ENCODE measurements at regions not wholly inside any gene's neighbourhood (a gene's known extent, or its start where the extent isn't known, plus 50 kb on each side); places are given as distances from the start of the nearest gene placed in this dataset.
A peak's percentile ranks its signal among the peaks of the same experiment; 100 is the strongest.

DNA sequence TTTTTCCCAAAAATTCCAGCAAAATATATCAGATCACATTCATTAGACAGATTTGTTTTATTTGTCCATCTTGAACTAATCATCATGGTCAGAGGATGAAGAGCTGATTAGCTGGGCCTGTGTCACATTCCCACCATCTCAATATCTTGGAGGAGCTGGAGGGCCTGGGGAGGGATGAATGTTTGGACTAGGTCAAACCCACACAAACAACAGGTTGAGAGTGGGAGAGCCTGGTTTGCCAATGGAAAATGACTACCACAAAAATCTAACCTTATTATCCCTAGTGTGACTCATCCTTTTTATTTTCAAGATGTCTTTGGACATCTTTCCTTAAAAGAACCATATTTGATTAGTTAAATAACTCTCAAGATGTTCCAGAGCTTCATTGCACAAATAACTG, 242.4 kb downstream of the OGFRL1 start:
- CTCF ChIA-PET: interaction anchor here (0.8 kb wide), 1 partner anchor 559 kb away, joined by 3 read pairs; no protein-coding TSS in a partner anchor
- Histone ChIP-seq H3K9me3 (ENCODE audit: control extremely low read depth in 1 of 5, control insufficient read depth in 4 of 5, insufficient read depth in 2 of 5, low read depth in 1 of 5, low read length in 4 of 5) (no peaks in the 10 kb centered on the region), H3K36me3 (ENCODE audit: control insufficient read depth in 4 of 4, insufficient read depth in 4 of 4, low read length in 3 of 4) (no peaks in the 10 kb centered on the region), H3K27me3 (replicated peaks in 2 of 5; ENCODE audit: control insufficient read depth in 4 of 5, insufficient read depth in 5 of 5, low read length in 4 of 5) (no peaks in the 10 kb centered on the region), H3K27ac (ENCODE audit: insufficient read depth in 1 of 2, low read depth in 1 of 2, low read length in 2 of 2, poor library complexity in 1 of 2, severe bottlenecking in 2 of 2) (no peak overlapping the region), H3K4me3 (ENCODE audit: control insufficient read depth in 1 of 7, extremely low read depth in 1 of 7, insufficient read depth in 4 of 7, low read depth in 2 of 7, low read length in 6 of 7) (no peak overlapping the region), H3K4me1 (ENCODE audit: control extremely low read depth in 1 of 4, control insufficient read depth in 4 of 4, insufficient read depth in 4 of 4, low read length in 3 of 4) (peaks cover 0 to 9% (median 0%) of the 10 kb centered on the region in 4 experiments)
- POLR2A ChIA-PET: no interaction called here
- DNase-seq: no peak

- H3K9me3 ChIP-seq (ENCODE audit: control extremely low read depth in 1 of 5, control insufficient read depth in 4 of 5, insufficient read depth in 2 of 5, low read depth in 1 of 5, low read length in 4 of 5): no peaks in the 10 kb centered on the region
- no peaks in the 10 kb centered on the region for H3K36me3 ChIP-seq (ENCODE audit: control insufficient read depth in 4 of 4, insufficient read depth in 4 of 4, low read length in 3 of 4)
- WGBS (ENCODE audit: insufficient coverage): 98% methylated on average over 8 of the region's 10 CpGs
- CTCF ChIA-PET: interaction anchor here (0.8 kb wide), 1 partner anchor 556 kb away, joined by 3 read pairs; no protein-coding TSS in a partner anchor
- H3K4me1 ChIP-seq (ENCODE audit: control extremely low read depth in 1 of 4, control insufficient read depth in 4 of 4, insufficient read depth in 4 of 4, low read length in 3 of 4): peaks cover 0 to 9% (median 0%) of the 10 kb centered on the region in 4 experiments
- H3K4me3 ChIP-seq (ENCODE audit: control insufficient read depth in 1 of 7, extremely low read depth in 1 of 7, insufficient read depth in 4 of 7, low read depth in 2 of 7, low read length in 6 of 7): no peak overlapping the region
- H3K27ac ChIP-seq (ENCODE audit: insufficient read depth in 1 of 2, low read depth in 1 of 2, low read length in 2 of 2, poor library complexity in 1 of 2, severe bottlenecking in 2 of 2): no peak overlapping the region
- POLR2A ChIA-PET: no interaction called here
- no peaks in the 10 kb centered on the region for H3K27me3 ChIP-seq (replicated peaks in 2 of 5; ENCODE audit: control insufficient read depth in 4 of 5, insufficient read depth in 5 of 5, low read length in 4 of 5)
- DNase-seq: no peak
These were observed 243.2 kb downstream of the OGFRL1 start for GRCh38 chr6:71531841-71532240.

DNA sequence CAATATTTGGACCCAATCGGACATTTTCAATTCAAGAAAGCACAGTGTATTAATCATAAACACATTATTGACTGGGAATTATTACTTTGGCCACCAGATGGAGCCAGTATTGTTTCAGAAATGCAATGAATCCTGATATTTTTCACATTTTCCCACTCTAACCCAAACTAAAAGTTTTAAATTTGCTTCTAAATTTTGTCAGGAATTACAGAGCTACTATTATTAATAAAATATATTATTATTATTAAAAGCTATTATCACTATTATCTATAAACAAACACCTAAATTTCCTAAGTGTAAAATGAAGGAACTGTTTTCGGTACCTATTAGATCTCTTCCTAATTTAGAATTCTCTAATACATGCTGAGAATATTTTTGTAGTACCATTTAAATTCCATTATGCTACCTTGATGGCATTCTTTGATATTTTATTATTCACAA, 245.3 kb downstream of the OGFRL1 start:
- Histone ChIP-seq H3K27ac (ENCODE audit: insufficient read depth in 1 of 2, low read depth in 1 of 2, low read length in 2 of 2, poor library complexity in 1 of 2, severe bottlenecking in 2 of 2) (no peak overlapping the region), H3K4me1 (ENCODE audit: control extremely low read depth in 1 of 4, control insufficient read depth in 4 of 4, insufficient read depth in 4 of 4, low read length in 3 of 4) (no peaks in the 10 kb centered on the region), H3K27me3 (replicated peaks in 2 of 5; ENCODE audit: control insufficient read depth in 4 of 5, insufficient read depth in 5 of 5, low read length in 4 of 5) (no peaks in the 10 kb centered on the region), H3K9me3 (ENCODE audit: control extremely low read depth in 1 of 5, control insufficient read depth in 4 of 5, insufficient read depth in 2 of 5, low read depth in 1 of 5, low read length in 4 of 5) (no peaks in the 10 kb centered on the region), H3K36me3 (ENCODE audit: control insufficient read depth in 4 of 4, insufficient read depth in 4 of 4, low read length in 3 of 4) (no peaks in the 10 kb centered on the region), H3K4me3 (ENCODE audit: control insufficient read depth in 1 of 7, extremely low read depth in 1 of 7, insufficient read depth in 4 of 7, low read depth in 2 of 7, low read length in 6 of 7) (no peak overlapping the region)
- DNase-seq: peak in 2 of 3 donors; percentile 7 to 25
- no CpG with 5 or more reads among the region's 2 CpGs for WGBS (ENCODE audit: insufficient coverage)
- ChIA-PET POLR2A (no interaction called here), CTCF (interaction anchor here (1.0 to 1.6 kb wide), 2 partner anchors 10 to 547 kb away, joined by 3 to 4 read pairs; no protein-coding TSS in a partner anchor)

DNA sequence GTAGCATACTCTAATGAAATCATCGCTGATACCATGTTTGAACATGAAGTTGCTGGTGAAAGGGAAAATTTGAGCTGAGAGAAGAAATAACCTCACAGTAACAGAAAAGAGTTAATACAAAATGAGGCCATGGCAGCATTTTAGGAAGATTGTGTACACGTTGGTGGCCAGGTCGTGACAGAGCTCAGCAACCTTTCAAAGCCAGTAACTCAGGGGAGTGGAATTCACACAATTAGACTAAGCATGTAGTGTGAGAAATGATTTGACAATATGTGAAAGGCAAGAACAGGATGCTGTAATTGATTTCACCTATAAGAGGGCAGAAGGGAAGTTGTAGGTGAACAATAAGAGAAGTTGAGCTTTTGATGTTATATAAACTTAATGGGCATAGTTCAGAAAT, 246.3 kb downstream of the OGFRL1 start:
- WGBS (ENCODE audit: insufficient coverage): 83% methylated on average over 2 of the region's 3 CpGs
- no peak overlapping the region for H3K27ac ChIP-seq (ENCODE audit: insufficient read depth in 1 of 2, low read depth in 1 of 2, low read length in 2 of 2, poor library complexity in 1 of 2, severe bottlenecking in 2 of 2)
- ChIA-PET CTCF (interaction anchor here (0.7 to 1.6 kb wide), 3 partner anchors 98 to 546 kb away, joined by 3 to 4 read pairs (median 4); no protein-coding TSS in a partner anchor), POLR2A (no interaction called here)
- H3K4me1 ChIP-seq (ENCODE audit: control extremely low read depth in 1 of 4, control insufficient read depth in 4 of 4, insufficient read depth in 4 of 4, low read length in 3 of 4): no peaks in the 10 kb centered on the region
- no peak overlapping the region for H3K4me3 ChIP-seq (ENCODE audit: control insufficient read depth in 1 of 7, extremely low read depth in 1 of 7, insufficient read depth in 4 of 7, low read depth in 2 of 7, low read length in 6 of 7)
- no peaks in the 10 kb centered on the region for H3K9me3 ChIP-seq (ENCODE audit: control extremely low read depth in 1 of 5, control insufficient read depth in 4 of 5, insufficient read depth in 2 of 5, low read depth in 1 of 5, low read length in 4 of 5)
- no peaks in the 10 kb centered on the region for H3K36me3 ChIP-seq (ENCODE audit: control insufficient read depth in 4 of 4, insufficient read depth in 4 of 4, low read length in 3 of 4)
- no peak for DNase-seq
- no peaks in the 10 kb centered on the region for H3K27me3 ChIP-seq (replicated peaks in 2 of 5; ENCODE audit: control insufficient read depth in 4 of 5, insufficient read depth in 5 of 5, low read length in 4 of 5)

GRCh38 chr6:71537717-71538116, 249.1 kb downstream of the OGFRL1 start:
- Histone ChIP-seq H3K27ac (ENCODE audit: insufficient read depth in 1 of 2, low read depth in 1 of 2, low read length in 2 of 2, poor library complexity in 1 of 2, severe bottlenecking in 2 of 2) (no peak overlapping the region), H3K4me3 (ENCODE audit: control insufficient read depth in 1 of 7, extremely low read depth in 1 of 7, insufficient read depth in 4 of 7, low read depth in 2 of 7, low read length in 6 of 7) (no peak overlapping the region), H3K9me3 (ENCODE audit: control extremely low read depth in 1 of 5, control insufficient read depth in 4 of 5, insufficient read depth in 2 of 5, low read depth in 1 of 5, low read length in 4 of 5) (no peaks in the 10 kb centered on the region), H3K4me1 (ENCODE audit: control extremely low read depth in 1 of 4, control insufficient read depth in 4 of 4, insufficient read depth in 4 of 4, low read length in 3 of 4) (no peaks in the 10 kb centered on the region), H3K36me3 (ENCODE audit: control insufficient read depth in 4 of 4, insufficient read depth in 4 of 4, low read length in 3 of 4) (no peaks in the 10 kb centered on the region), H3K27me3 (replicated peaks in 2 of 5; ENCODE audit: control insufficient read depth in 4 of 5, insufficient read depth in 5 of 5, low read length in 4 of 5) (no peaks in the 10 kb centered on the region)
- ChIA-PET CTCF (interaction anchor here (0.8 to 2.2 kb wide), 2 partner anchors 11 to 1016 kb away, joined by 3 to 11 read pairs; no protein-coding TSS in a partner anchor), POLR2A (interaction anchor here (0.6 kb wide), 1 partner anchor 70 kb away, joined by 3 read pairs; no protein-coding TSS in a partner anchor)
- no CpG with 5 or more reads among the region's 1 CpG for WGBS (ENCODE audit: insufficient coverage)
- DNase-seq: no peak

DNA sequence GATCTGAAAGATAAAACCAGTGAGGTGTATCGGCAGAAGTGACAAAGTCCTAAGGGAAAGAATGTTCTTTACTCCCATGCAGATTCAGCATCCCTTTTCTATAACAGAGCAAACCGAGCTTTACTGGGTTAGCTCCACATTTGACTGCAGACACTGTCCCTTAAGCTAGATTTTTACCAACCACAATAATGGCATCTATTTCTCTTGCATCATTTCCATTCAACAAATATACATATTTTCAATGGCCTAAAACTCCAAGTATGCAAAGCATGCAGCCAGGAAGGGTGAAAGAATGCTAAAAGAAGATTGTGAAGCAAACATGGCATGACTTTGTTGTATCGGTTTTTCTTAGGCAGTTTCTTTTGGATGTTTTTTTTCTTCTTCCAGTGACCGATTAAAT, 255.4 kb downstream of the OGFRL1 start:
- Histone ChIP-seq H3K27me3 (replicated peaks in 2 of 5; ENCODE audit: control insufficient read depth in 4 of 5, insufficient read depth in 5 of 5, low read length in 4 of 5) (peaks cover 0 to 2% (median 0%) of the 10 kb centered on the region in 5 experiments), H3K4me3 (ENCODE audit: control insufficient read depth in 1 of 7, extremely low read depth in 1 of 7, insufficient read depth in 4 of 7, low read depth in 2 of 7, low read length in 6 of 7) (no peak overlapping the region), H3K36me3 (ENCODE audit: control insufficient read depth in 4 of 4, insufficient read depth in 4 of 4, low read length in 3 of 4) (no peaks in the 10 kb centered on the region), H3K27ac (ENCODE audit: insufficient read depth in 1 of 2, low read depth in 1 of 2, low read length in 2 of 2, poor library complexity in 1 of 2, severe bottlenecking in 2 of 2) (no peak overlapping the region), H3K4me1 (ENCODE audit: control extremely low read depth in 1 of 4, control insufficient read depth in 4 of 4, insufficient read depth in 4 of 4, low read length in 3 of 4) (no peaks in the 10 kb centered on the region), H3K9me3 (ENCODE audit: control extremely low read depth in 1 of 5, control insufficient read depth in 4 of 5, insufficient read depth in 2 of 5, low read depth in 1 of 5, low read length in 4 of 5) (no peaks in the 10 kb centered on the region)
- CTCF ChIA-PET: no interaction called here
- POLR2A ChIA-PET: no interaction called here
- 86% methylated on average over 2 of the region's 4 CpGs for WGBS (ENCODE audit: insufficient coverage)
- no peak for DNase-seq

GRCh38 chr6:71544906-71545305, 256.3 kb downstream of the OGFRL1 start:
- ChIA-PET CTCF (no interaction called here), POLR2A (no interaction called here)
- H3K27me3 ChIP-seq (replicated peaks in 2 of 5; ENCODE audit: control insufficient read depth in 4 of 5, insufficient read depth in 5 of 5, low read length in 4 of 5): peaks cover 0 to 2% (median 0%) of the 10 kb centered on the region in 5 experiments
- no peak for DNase-seq
- no peak overlapping the region for H3K27ac ChIP-seq (ENCODE audit: insufficient read depth in 1 of 2, low read depth in 1 of 2, low read length in 2 of 2, poor library complexity in 1 of 2, severe bottlenecking in 2 of 2)
- no peaks in the 10 kb centered on the region for H3K36me3 ChIP-seq (ENCODE audit: control insufficient read depth in 4 of 4, insufficient read depth in 4 of 4, low read length in 3 of 4)
- no peaks in the 10 kb centered on the region for H3K4me1 ChIP-seq (ENCODE audit: control extremely low read depth in 1 of 4, control insufficient read depth in 4 of 4, insufficient read depth in 4 of 4, low read length in 3 of 4)
- H3K4me3 ChIP-seq (ENCODE audit: control insufficient read depth in 1 of 7, extremely low read depth in 1 of 7, insufficient read depth in 4 of 7, low read depth in 2 of 7, low read length in 6 of 7): no peak overlapping the region
- no peaks in the 10 kb centered on the region for H3K9me3 ChIP-seq (ENCODE audit: control extremely low read depth in 1 of 5, control insufficient read depth in 4 of 5, insufficient read depth in 2 of 5, low read depth in 1 of 5, low read length in 4 of 5)
